CD4-positive, alpha-beta T cell treated with Interleukin-10 for 1 hour (primary cell): ENCODE measurements at regions not wholly inside any gene's neighbourhood (a gene's known extent, or its start where the extent isn't known, plus 50 kb on each side); places are given as distances from the start of the nearest gene placed in this dataset.

Source experiments
- DNase-seq: peaks from one replicate; pipeline ENCODE4 v3.0.0-alpha.2; 2020

- DNase-seq: no peak
Measured at GRCh38 chr13:75124415-75124814, 357.6 kb downstream of the TBC1D4 start.

GRCh38 chr13:75123428-75123827, 358.5 kb downstream of the TBC1D4 start:
- DNase-seq: no peak

- no peak for DNase-seq
Measured at GRCh38 chr13:75120085-75120484, 361.9 kb downstream of the TBC1D4 start.

GRCh38 chr13:75115171-75115570, 366.8 kb downstream of the TBC1D4 start:
- no peak for DNase-seq

- DNase-seq: no peak
Measured at GRCh38 chr13:75103976-75104375, 378.0 kb downstream of the TBC1D4 start.

GRCh38 chr13:75102001-75102716, 379.8 kb downstream of the TBC1D4 start:
- no peak for DNase-seq

GRCh38 chr13:75101348-75101747, 380.6 kb downstream of the TBC1D4 start:
- no peak for DNase-seq

- no peak for DNase-seq
Measured at GRCh38 chr13:75092143-75092542, 389.8 kb downstream of the TBC1D4 start.

GRCh38 chr13:75091718-75092117, 390.3 kb downstream of the TBC1D4 start:
- DNase-seq: no peak

- no peak for DNase-seq
Measured at GRCh38 chr13:75090872-75091615, 390.9 kb downstream of the TBC1D4 start.

- DNase-seq: no peak
Measured at GRCh38 chr13:75088915-75089314, 393.1 kb downstream of the TBC1D4 start.

GRCh38 chr13:75079226-75079625, 402.7 kb downstream of the TBC1D4 start:
- no peak for DNase-seq

- DNase-seq: no peak
Measured at GRCh38 chr13:75076476-75076875, 405.5 kb downstream of the TBC1D4 start.

- no peak for DNase-seq
Measured at GRCh38 chr13:75073786-75074185, 408.2 kb downstream of the TBC1D4 start.

GRCh38 chr13:75072891-75073290, 409.1 kb downstream of the TBC1D4 start:
- DNase-seq: no peak

- no peak for DNase-seq
Measured at GRCh38 chr13:75072368-75072767, 409.6 kb downstream of the TBC1D4 start.

- no peak for DNase-seq
Measured at GRCh38 chr13:75071796-75072195, 410.2 kb downstream of the TBC1D4 start.

GRCh38 chr13:75071395-75071794, 410.6 kb downstream of the TBC1D4 start:
- DNase-seq: no peak

GRCh38 chr13:75061909-75062308, 420.1 kb downstream of the TBC1D4 start:
- DNase-seq: no peak

- no peak for DNase-seq
Measured at GRCh38 chr13:75055296-75055695, 426.7 kb downstream of the TBC1D4 start.

- no peak for DNase-seq
Measured at GRCh38 chr13:75052616-75053015, 429.4 kb downstream of the TBC1D4 start.

GRCh38 chr13:75050419-75051046, 431.4 kb downstream of the TBC1D4 start:
- DNase-seq: no peak

GRCh38 chr13:75049735-75050335, 432.1 kb downstream of the TBC1D4 start:
- DNase-seq: no peak

- no peak for DNase-seq
Measured at GRCh38 chr13:75042807-75043206, 439.2 kb downstream of the TBC1D4 start.
